Gastroesophageal sphincter (tissue), 2 donors: ENCODE measurements at regions not wholly inside any gene's neighbourhood (a gene's known extent, or its start where the extent isn't known, plus 50 kb on each side); places are given as distances from the start of the nearest gene placed in this dataset.

Experiments used
- EP300 ChIP-seq: sonication (generic); formaldehyde crosslinking; IDR thresholded peaks from one replicate; pipeline ENCODE4 v1.6.1; 2017; ENCODE audit warnings: antibody characterized with exemption, mild to moderate bottlenecking
- POLR2A ChIP-seq, 2 donors: fragments of 450-650 bp; IDR thresholded peaks; one replicate each; pipeline ENCODE4 v1.6.1; 2017; ENCODE audit warnings: antibody characterized with exemption in 2 of 2, mild to moderate bottlenecking in 2 of 2, moderate library complexity in 1 of 2
- POLR2AphosphoS5 ChIP-seq: sonication (generic); formaldehyde crosslinking; IDR thresholded peaks from one replicate; pipeline ENCODE4 v1.6.1; 2017; ENCODE audit warnings: antibody characterized with exemption

GRCh38 chr10:4003348-4003973 is 218.5 kb upstream of the KLF6 start:
- TF ChIP-seq POLR2AphosphoS5: no peak
- no peak for TF ChIP-seq EP300
- TF ChIP-seq POLR2A (IDR thresholded peaks at IDR 0.05): no peak
